HCT116 (cell line): ENCODE measurements at regions not wholly inside any gene's neighbourhood (a gene's known extent, or its start where the extent isn't known, plus 50 kb on each side); places are given as distances from the start of the nearest gene placed in this dataset.

Experiments used
- CEBPB ChIP-seq: IDR thresholded peaks from 2 replicates; pipeline ENCODE4 v1.6.1; 2012; ENCODE audit warnings: low read depth
- EZH2 ChIP-seq: fragments of 200-600 bp; sonication (generic); IDR thresholded peaks from 2 replicates; pipeline ENCODE4 v1.6.1; 2017; ENCODE audit warnings: antibody characterized with exemption, mixed run types
- MAX ChIP-seq: IDR thresholded peaks from 2 replicates; pipeline ENCODE4 v1.6.1; 2012
- POLR2A ChIP-seq: IDR thresholded peaks from 2 replicates; pipeline ENCODE4 v1.7.0; 2011; ENCODE audit warnings: borderline replicate concordance; ENCODE audit not compliant: insufficient read depth, insufficient read length; ENCODE audit errors: extremely low read depth
- POLR2AphosphoS5 ChIP-seq: IDR thresholded peaks from 2 replicates; pipeline ENCODE4 v1.6.1; 2011; ENCODE audit warnings: mild to moderate bottlenecking, low read depth, low read length, moderate library complexity
- TCF7L2 ChIP-seq: IDR thresholded peaks from 2 replicates; pipeline ENCODE4 v1.7.0; 2011; ENCODE audit warnings: borderline replicate concordance, inconsistent platforms; ENCODE audit not compliant: insufficient read depth, insufficient read length; ENCODE audit errors: extremely low read depth
- TF ChIP-seq, protein P1 (sequence below), 3 experiments: fragments of 200-600 bp in 1 of 3; sonication (generic) in 1 of 3; IDR thresholded peaks in 2 of 3; conservative IDR thresholded peaks in 1 of 3; 2 replicates each; pipeline ENCODE4 v1.5.1; 2012 to 2017; ENCODE audit warnings: low read depth in 2 of 3, low read length in 2 of 3, antibody characterized with exemption in 1 of 3, borderline replicate concordance in 1 of 3, control low read depth in 1 of 3, mild to moderate bottlenecking in 1 of 3, mixed read lengths in 1 of 3, mixed run types in 1 of 3, moderate library complexity in 1 of 3; ENCODE audit not compliant: insufficient read depth in 1 of 3

DNA sequence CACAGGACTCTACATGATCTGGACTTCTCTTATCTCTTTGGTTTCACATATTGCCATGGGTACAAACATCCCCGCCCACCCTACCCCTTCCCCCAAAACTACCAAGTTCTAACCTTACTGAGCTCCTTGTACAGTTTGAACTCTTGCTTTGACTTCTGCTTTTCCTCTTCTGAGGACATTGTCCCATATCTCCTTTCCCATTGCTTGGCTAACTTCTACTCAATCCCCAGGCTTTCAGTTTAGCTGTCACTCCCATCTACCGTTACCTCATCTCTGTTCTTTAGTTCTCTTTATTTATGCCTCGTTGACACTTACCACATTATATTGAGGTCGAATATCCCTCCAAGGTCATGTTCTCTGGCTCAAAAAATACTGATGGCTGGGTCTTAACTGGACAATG, 393.5 kb upstream of the CADM1 start:
- TF ChIP-seq TCF7L2 (no peak), POLR2AphosphoS5 (no peak), POLR2A (no peak), MAX (no peak), CEBPB (no peak), EZH2 (no peak)
- TF ChIP-seq, protein P1, sequence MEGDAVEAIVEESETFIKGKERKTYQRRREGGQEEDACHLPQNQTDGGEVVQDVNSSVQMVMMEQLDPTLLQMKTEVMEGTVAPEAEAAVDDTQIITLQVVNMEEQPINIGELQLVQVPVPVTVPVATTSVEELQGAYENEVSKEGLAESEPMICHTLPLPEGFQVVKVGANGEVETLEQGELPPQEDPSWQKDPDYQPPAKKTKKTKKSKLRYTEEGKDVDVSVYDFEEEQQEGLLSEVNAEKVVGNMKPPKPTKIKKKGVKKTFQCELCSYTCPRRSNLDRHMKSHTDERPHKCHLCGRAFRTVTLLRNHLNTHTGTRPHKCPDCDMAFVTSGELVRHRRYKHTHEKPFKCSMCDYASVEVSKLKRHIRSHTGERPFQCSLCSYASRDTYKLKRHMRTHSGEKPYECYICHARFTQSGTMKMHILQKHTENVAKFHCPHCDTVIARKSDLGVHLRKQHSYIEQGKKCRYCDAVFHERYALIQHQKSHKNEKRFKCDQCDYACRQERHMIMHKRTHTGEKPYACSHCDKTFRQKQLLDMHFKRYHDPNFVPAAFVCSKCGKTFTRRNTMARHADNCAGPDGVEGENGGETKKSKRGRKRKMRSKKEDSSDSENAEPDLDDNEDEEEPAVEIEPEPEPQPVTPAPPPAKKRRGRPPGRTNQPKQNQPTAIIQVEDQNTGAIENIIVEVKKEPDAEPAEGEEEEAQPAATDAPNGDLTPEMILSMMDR (IDR thresholded peaks at IDR 0.05 in 2 of 3, conservative IDR thresholded peaks at IDR 0.05 in 1 of 3; ENCODE audit: borderline replicate concordance in 1 of 3, insufficient read depth in 1 of 3, low read depth in 2 of 3, low read length in 2 of 3) = no peak
